ENCODE measurements at regions not wholly inside any gene's neighbourhood (a gene's known extent, or its start where the extent isn't known, plus 50 kb on each side); places are given as distances from the start of the nearest gene placed in this dataset.

GRCh38 chr20:3307078-3307477 is 68.1 kb upstream of the SLC4A11 start:
- Histone ChIP-seq H3F3A (ENCODE audit: low read depth) (no peaks in the 10 kb centered on the region), H3K4me1 (ENCODE audit: insufficient read depth, low read length, poor library complexity, severe bottlenecking) (peaks cover 13% of the 10 kb centered on the region), H2AFZ (ENCODE audit: low read length) (no peak overlapping the region), H3K36me3 (ENCODE audit: insufficient read depth, low read length) (peaks cover 23% of the 10 kb centered on the region; the same call in 1 of the 2 replicates), H3K4me3 (ENCODE audit: low read length, poor library complexity, severe bottlenecking) (no peak overlapping the region), H3K9ac (ENCODE audit: low read depth, low read length, poor library complexity, severe bottlenecking) (no peak overlapping the region), H4K20me1 (ENCODE audit: insufficient read depth, low read length, poor library complexity, severe bottlenecking) (no peaks in the 10 kb centered on the region), H3K9me2 (replicated peaks; ENCODE audit: low read depth, low read length) (no peaks in the 10 kb centered on the region), H3K9me3 (ENCODE audit: insufficient read depth, low read depth, low read length) (no peaks in the 10 kb centered on the region), H3K79me2 (ENCODE audit: insufficient read depth, low read length) (no peaks in the 10 kb centered on the region), H3K4me2 (ENCODE audit: low read depth, low read length, poor library complexity, severe bottlenecking) (no peak overlapping the region), H3K27me3 (ENCODE audit: insufficient read depth, low read length, poor library complexity, severe bottlenecking) (no peaks in the 10 kb centered on the region)
- TF ChIP-seq CTCF (conservative IDR thresholded peaks at IDR 0.05; ENCODE audit: low read length) (no peak), EZH2phosphoT487 (IDR thresholded peaks at IDR 0.05; ENCODE audit: borderline replicate concordance) (no peak)

- Histone ChIP-seq H4K20me1 (ENCODE audit: insufficient read depth, low read length, poor library complexity, severe bottlenecking) (no peaks in the 10 kb centered on the region), H2AFZ (ENCODE audit: low read length) (no peak overlapping the region), H3K79me2 (ENCODE audit: insufficient read depth, low read length) (no peaks in the 10 kb centered on the region), H3K4me3 (ENCODE audit: low read length, poor library complexity, severe bottlenecking) (no peak overlapping the region), H3K36me3 (ENCODE audit: insufficient read depth, low read length) (peaks cover 23% of the 10 kb centered on the region; the same call in 1 of the 2 replicates), H3K27me3 (ENCODE audit: insufficient read depth, low read length, poor library complexity, severe bottlenecking) (no peaks in the 10 kb centered on the region), H3K9me2 (replicated peaks; ENCODE audit: low read depth, low read length) (no peaks in the 10 kb centered on the region), H3K4me1 (ENCODE audit: insufficient read depth, low read length, poor library complexity, severe bottlenecking) (peaks cover 13% of the 10 kb centered on the region), H3F3A (ENCODE audit: low read depth) (no peaks in the 10 kb centered on the region), H3K9me3 (ENCODE audit: insufficient read depth, low read depth, low read length) (no peaks in the 10 kb centered on the region), H3K4me2 (ENCODE audit: low read depth, low read length, poor library complexity, severe bottlenecking) (no peak overlapping the region), H3K9ac (ENCODE audit: low read depth, low read length, poor library complexity, severe bottlenecking) (no peak overlapping the region)
- TF ChIP-seq CTCF (conservative IDR thresholded peaks at IDR 0.05; ENCODE audit: low read length) (no peak), EZH2phosphoT487 (IDR thresholded peaks at IDR 0.05; ENCODE audit: borderline replicate concordance) (no peak)
Measured at GRCh38 chr20:3306068-3306467, 67.1 kb upstream of the SLC4A11 start.

- H4K20me1 ChIP-seq (ENCODE audit: insufficient read depth, low read length, poor library complexity, severe bottlenecking): no peaks in the 10 kb centered on the region
- no peaks in the 10 kb centered on the region for H3F3A ChIP-seq (ENCODE audit: low read depth)
- no peak overlapping the region for H3K4me3 ChIP-seq (ENCODE audit: low read length, poor library complexity, severe bottlenecking)
- H3K9me3 ChIP-seq (ENCODE audit: insufficient read depth, low read depth, low read length): no peaks in the 10 kb centered on the region
- H3K36me3 ChIP-seq (ENCODE audit: insufficient read depth, low read length): peaks cover 23% of the 10 kb centered on the region; the same call in 1 of the 2 replicates
- no peaks in the 10 kb centered on the region for H3K79me2 ChIP-seq (ENCODE audit: insufficient read depth, low read length)
- H3K27me3 ChIP-seq (ENCODE audit: insufficient read depth, low read length, poor library complexity, severe bottlenecking): no peaks in the 10 kb centered on the region
- H3K4me2 ChIP-seq (ENCODE audit: low read depth, low read length, poor library complexity, severe bottlenecking): no peak overlapping the region
- no peaks in the 10 kb centered on the region for H3K9me2 ChIP-seq (replicated peaks; ENCODE audit: low read depth, low read length)
- H3K4me1 ChIP-seq (ENCODE audit: insufficient read depth, low read length, poor library complexity, severe bottlenecking): peaks cover 13% of the 10 kb centered on the region
- no peak overlapping the region for H2AFZ ChIP-seq (ENCODE audit: low read length)
- no peak overlapping the region for H3K9ac ChIP-seq (ENCODE audit: low read depth, low read length, poor library complexity, severe bottlenecking)
- TF ChIP-seq EZH2phosphoT487 (IDR thresholded peaks at IDR 0.05; ENCODE audit: borderline replicate concordance) (no peak), CTCF (conservative IDR thresholded peaks at IDR 0.05; ENCODE audit: low read length) (no peak)
Measured at GRCh38 chr20:3304456-3304855, 65.5 kb upstream of the SLC4A11 start.
